Chondrocyte (in vitro differentiated cells): ENCODE measurements at regions not wholly inside any gene's neighbourhood (a gene's known extent, or its start where the extent isn't known, plus 50 kb on each side); places are given as distances from the start of the nearest gene placed in this dataset.

Source experiments
- DNase-seq: peaks from one replicate; pipeline ENCODE4 v3.0.0; 2021; ENCODE audit warnings: mixed read lengths, low spot score
- H3K27ac Mint-ChIP-seq: one replicate; pipeline ENCODE4 v1.8.0; 2021; ENCODE audit warnings: mild to moderate bottlenecking, moderate library complexity, mixed read lengths; ENCODE audit not compliant: unreplicated experiment
- H3K27me3 Mint-ChIP-seq: 2 replicates; pipeline ENCODE4 v1.8.0; 2021; ENCODE audit warnings: low read depth, mixed read lengths
- H3K36me3 Mint-ChIP-seq: 2 replicates; pipeline ENCODE4 v1.8.0; 2021; ENCODE audit warnings: low read depth, mixed read lengths
- H3K4me1 Mint-ChIP-seq: 2 replicates; pipeline ENCODE4 v1.8.0; 2021; ENCODE audit warnings: low read depth, mild to moderate bottlenecking, mixed read lengths
- H3K4me3 Mint-ChIP-seq: one replicate; pipeline ENCODE4 v1.8.0; 2021; ENCODE audit warnings: mild to moderate bottlenecking, moderate library complexity, mixed read lengths; ENCODE audit not compliant: unreplicated experiment
- H3K9me3 Mint-ChIP-seq: 2 replicates; pipeline ENCODE4 v1.8.0; 2021; ENCODE audit warnings: low read depth, mixed read lengths
- TF ChIP-seq, protein P1 (sequence below): fragments of 200-600 bp; sonication (generic); IDR thresholded peaks from 2 replicates; pipeline ENCODE4 v1.5.0; 2021; ENCODE audit warnings: antibody characterized with exemption, mild to moderate bottlenecking, moderate library complexity

DNA sequence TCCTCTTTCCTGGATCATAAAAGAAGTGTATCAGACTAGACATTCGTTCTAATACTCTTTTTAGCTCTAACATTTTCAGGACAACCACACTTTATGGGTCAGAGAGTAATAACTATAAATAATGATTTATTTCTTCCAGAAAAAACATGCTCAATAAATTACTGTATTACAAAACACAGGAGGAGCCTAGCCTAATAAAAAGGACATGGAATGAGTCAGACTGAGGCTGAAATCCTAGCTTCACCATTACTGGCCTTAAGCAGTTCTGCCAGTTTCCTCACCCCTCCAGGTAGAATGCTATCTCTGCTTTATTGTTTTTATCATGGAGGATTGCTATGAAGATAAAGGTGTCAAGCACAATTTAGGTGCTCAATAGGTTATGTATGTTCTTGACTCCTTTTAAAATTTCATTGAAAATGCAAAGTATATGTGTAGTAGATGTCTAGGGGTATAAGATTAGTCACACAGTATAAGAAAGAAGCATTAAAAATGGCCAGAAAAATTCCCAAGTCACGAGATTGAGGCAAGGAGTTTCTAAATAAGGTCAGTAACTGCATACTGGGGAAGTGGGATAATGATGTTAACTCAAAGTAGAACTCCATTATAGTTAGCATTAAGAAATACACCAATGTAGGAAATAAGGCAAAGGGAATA lies 105.5 kb upstream of the NEUROD1 start:
- TF ChIP-seq, protein P1, sequence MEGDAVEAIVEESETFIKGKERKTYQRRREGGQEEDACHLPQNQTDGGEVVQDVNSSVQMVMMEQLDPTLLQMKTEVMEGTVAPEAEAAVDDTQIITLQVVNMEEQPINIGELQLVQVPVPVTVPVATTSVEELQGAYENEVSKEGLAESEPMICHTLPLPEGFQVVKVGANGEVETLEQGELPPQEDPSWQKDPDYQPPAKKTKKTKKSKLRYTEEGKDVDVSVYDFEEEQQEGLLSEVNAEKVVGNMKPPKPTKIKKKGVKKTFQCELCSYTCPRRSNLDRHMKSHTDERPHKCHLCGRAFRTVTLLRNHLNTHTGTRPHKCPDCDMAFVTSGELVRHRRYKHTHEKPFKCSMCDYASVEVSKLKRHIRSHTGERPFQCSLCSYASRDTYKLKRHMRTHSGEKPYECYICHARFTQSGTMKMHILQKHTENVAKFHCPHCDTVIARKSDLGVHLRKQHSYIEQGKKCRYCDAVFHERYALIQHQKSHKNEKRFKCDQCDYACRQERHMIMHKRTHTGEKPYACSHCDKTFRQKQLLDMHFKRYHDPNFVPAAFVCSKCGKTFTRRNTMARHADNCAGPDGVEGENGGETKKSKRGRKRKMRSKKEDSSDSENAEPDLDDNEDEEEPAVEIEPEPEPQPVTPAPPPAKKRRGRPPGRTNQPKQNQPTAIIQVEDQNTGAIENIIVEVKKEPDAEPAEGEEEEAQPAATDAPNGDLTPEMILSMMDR: no peak
- DNase-seq: no peak
- Mint-ChIP-seq H3K27ac (no peak overlapping the region), H3K4me1 (peaks cover 54% of the 10 kb centered on the region), H3K27me3 (no peaks in the 10 kb centered on the region), H3K36me3 (no peaks in the 10 kb centered on the region), H3K4me3 (no peak overlapping the region), H3K9me3 (no peaks in the 10 kb centered on the region)

GRCh38 chr2:181786371-181787228 lies 104.9 kb upstream of the ITPRID2 start:
- Mint-ChIP-seq H3K36me3 (no peaks in the 10 kb centered on the region), H3K27ac (no peak overlapping the region), H3K4me3 (no peak overlapping the region), H3K4me1 (peaks cover 59% of the 10 kb centered on the region), H3K27me3 (no peaks in the 10 kb centered on the region), H3K9me3 (no peaks in the 10 kb centered on the region)
- TF ChIP-seq, protein P1: no peak
- DNase-seq: no peak

DNA sequence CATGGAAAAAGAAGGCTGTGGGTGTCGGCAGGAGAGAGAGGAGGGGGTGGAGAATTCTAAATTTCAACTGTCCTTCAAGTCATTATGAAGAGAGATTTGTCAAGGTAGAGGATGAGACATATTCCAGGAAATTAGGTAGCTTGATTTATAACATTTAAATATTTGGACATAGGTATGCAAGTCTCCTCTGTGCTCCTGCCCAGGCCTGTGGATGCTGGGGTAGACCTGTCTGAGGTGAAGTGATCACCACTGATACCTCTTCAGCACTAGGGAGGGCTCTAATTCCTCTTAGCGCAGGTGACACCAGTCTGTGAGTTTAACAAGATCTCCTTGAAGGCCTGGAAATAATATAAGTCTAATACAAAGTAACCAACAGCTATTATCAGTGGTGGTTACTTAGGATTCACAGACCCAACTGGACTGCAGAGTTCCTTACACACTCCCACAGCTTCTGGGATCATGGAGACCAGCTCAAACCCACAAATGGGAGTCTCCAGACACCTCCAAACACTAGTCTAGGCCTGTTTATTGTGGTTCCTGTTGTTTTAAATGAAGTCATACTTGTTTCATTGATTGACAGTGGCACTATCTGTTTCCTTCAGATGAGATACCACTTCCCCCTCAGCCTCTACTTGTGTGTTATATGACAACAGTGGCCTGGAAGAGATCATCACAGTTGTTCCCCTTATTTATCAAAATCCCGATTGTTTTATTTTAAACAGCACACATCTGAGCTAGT lies 104.1 kb upstream of the ITPRID2 start:
- no peak overlapping the region for H3K4me3 Mint-ChIP-seq
- H3K27ac Mint-ChIP-seq: no peak overlapping the region
- no peak for DNase-seq
- TF ChIP-seq, protein P1: no peak
- H3K27me3 Mint-ChIP-seq: no peaks in the 10 kb centered on the region
- peaks cover 64% of the 10 kb centered on the region for H3K4me1 Mint-ChIP-seq
- H3K9me3 Mint-ChIP-seq: no peaks in the 10 kb centered on the region
- H3K36me3 Mint-ChIP-seq: no peaks in the 10 kb centered on the region

GRCh38 chr2:181788897-181789555 lies 102.5 kb upstream of the ITPRID2 start:
- no peak overlapping the region for H3K4me3 Mint-ChIP-seq
- DNase-seq: no peak
- H3K4me1 Mint-ChIP-seq: peaks cover 52% of the 10 kb centered on the region
- H3K9me3 Mint-ChIP-seq: peaks cover 8% of the 10 kb centered on the region
- peaks cover 3% of the 10 kb centered on the region for H3K36me3 Mint-ChIP-seq
- H3K27ac Mint-ChIP-seq: peak overlapping the region; percentile 64
- TF ChIP-seq, protein P1: no peak
- H3K27me3 Mint-ChIP-seq: no peaks in the 10 kb centered on the region
